Endodermal cell (in vitro differentiated cells): ENCODE measurements at regions not wholly inside any gene's neighbourhood (a gene's known extent, or its start where the extent isn't known, plus 50 kb on each side); places are given as distances from the start of the nearest gene placed in this dataset.

Experiments used
- DNase-seq: peaks from one replicate; pipeline ENCODE4 v3.0.0-alpha.2; 2017
- H3K27ac ChIP-seq: 2 replicates; pipeline ENCODE4 v1.5.1; 2013; ENCODE audit warnings: mild to moderate bottlenecking, low read depth, low read length, moderate library complexity
- H3K27me3 ChIP-seq: 2 replicates; pipeline ENCODE4 v1.6.1; 2013; ENCODE audit warnings: mild to moderate bottlenecking, low read length, moderate library complexity; ENCODE audit not compliant: insufficient read depth, control insufficient read depth, poor library complexity, severe bottlenecking
- H3K36me3 ChIP-seq: 2 replicates; pipeline ENCODE4 v1.7.0; 2013; ENCODE audit warnings: mild to moderate bottlenecking, low read length, moderate library complexity; ENCODE audit not compliant: control insufficient read depth, insufficient read depth
- H3K4me1 ChIP-seq: one replicate; pipeline ENCODE4 v1.7.0; 2013; ENCODE audit warnings: low read length; ENCODE audit not compliant: control insufficient read depth, insufficient read depth
- H3K4me3 ChIP-seq: 2 replicates; pipeline ENCODE4 v1.5.1; 2013; ENCODE audit warnings: mild to moderate bottlenecking, low read length, moderate library complexity
- H3K9ac ChIP-seq: 2 replicates; pipeline ENCODE4 v1.6.1; 2013; ENCODE audit warnings: mild to moderate bottlenecking, low read length, moderate library complexity; ENCODE audit not compliant: poor library complexity, severe bottlenecking; ENCODE audit errors: extremely low read depth
- H3K9me3 ChIP-seq: 2 replicates; pipeline ENCODE4 v1.6.1; 2013; ENCODE audit warnings: mild to moderate bottlenecking, low read length, moderate library complexity; ENCODE audit not compliant: control insufficient read depth
- H3K27ac Mint-ChIP-seq: 2 replicates; pipeline ENCODE4 v1.8.0; 2020; ENCODE audit warnings: mixed read lengths
- H3K27me3 Mint-ChIP-seq: 2 replicates; pipeline ENCODE4 v1.8.0; 2021; ENCODE audit warnings: mild to moderate bottlenecking, mixed read lengths; ENCODE audit not compliant: insufficient read depth
- H3K36me3 Mint-ChIP-seq: 2 replicates; pipeline ENCODE4 v1.8.0; 2020; ENCODE audit warnings: low read depth, mixed read lengths
- H3K4me1 Mint-ChIP-seq: 2 replicates; pipeline ENCODE4 v1.8.0; 2020; ENCODE audit warnings: mixed read lengths
- H3K4me3 Mint-ChIP-seq: 2 replicates; pipeline ENCODE4 v1.8.0; 2020; ENCODE audit warnings: mild to moderate bottlenecking, moderate library complexity, mixed read lengths
- H3K9me3 Mint-ChIP-seq: 2 replicates; pipeline ENCODE4 v1.8.0; 2020; ENCODE audit warnings: mild to moderate bottlenecking, mixed read lengths
- WGBS, 2 experiments: methylation state at CpG; one replicate each; pipeline versions ENCODE4 v1.1.5 to v1.1.7; 2013; ENCODE audit warnings: missing lambda C conversion rate in 2 of 2, mixed read lengths in 1 of 2; ENCODE audit not compliant: insufficient coverage in 1 of 2, insufficient read length in 1 of 2; 5-methylcytosine and 5-hydroxymethylcytosine counted together
- TF ChIP-seq, protein P1 (sequence below): fragments of 200-600 bp; sonication (generic); conservative IDR thresholded peaks from 2 replicates; pipeline ENCODE4 v1.5.0; 2021; ENCODE audit warnings: antibody characterized with exemption, mild to moderate bottlenecking

DNA sequence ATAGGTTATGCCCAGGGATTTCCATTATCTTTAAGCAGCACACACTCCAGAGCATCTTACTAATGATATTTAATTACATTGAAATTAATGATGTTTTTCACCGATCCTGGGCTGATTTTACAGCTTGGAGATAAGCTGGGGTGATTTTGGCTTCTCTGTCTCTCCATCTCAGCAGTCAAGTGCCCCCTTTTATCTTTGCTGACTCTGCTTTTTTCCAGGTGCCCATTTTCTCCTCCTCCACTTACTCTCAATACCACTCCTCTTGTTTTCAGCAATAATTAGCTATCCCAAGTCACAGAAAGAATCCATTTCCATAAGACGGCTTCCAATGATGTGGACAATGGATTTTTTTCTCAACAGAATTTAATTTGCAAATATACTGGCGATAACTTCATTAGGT is 266.7 kb downstream of the GBA3 start:
- H3K4me3 Mint-ChIP-seq: no peak overlapping the region
- H3K4me1 Mint-ChIP-seq: peaks cover 4% of the 10 kb centered on the region
- peaks cover 6% of the 10 kb centered on the region for H3K9me3 Mint-ChIP-seq
- no peak overlapping the region for H3K27ac Mint-ChIP-seq
- no peak for DNase-seq
- Histone ChIP-seq H3K9ac (no peak overlapping the region), H3K4me1 (no peaks in the 10 kb centered on the region), H3K36me3 (no peaks in the 10 kb centered on the region), H3K27me3 (no peaks in the 10 kb centered on the region), H3K9me3 (no peaks in the 10 kb centered on the region), H3K27ac (no peak overlapping the region), H3K4me3 (no peak overlapping the region)
- no peaks in the 10 kb centered on the region for H3K27me3 Mint-ChIP-seq
- TF ChIP-seq, protein P1, sequence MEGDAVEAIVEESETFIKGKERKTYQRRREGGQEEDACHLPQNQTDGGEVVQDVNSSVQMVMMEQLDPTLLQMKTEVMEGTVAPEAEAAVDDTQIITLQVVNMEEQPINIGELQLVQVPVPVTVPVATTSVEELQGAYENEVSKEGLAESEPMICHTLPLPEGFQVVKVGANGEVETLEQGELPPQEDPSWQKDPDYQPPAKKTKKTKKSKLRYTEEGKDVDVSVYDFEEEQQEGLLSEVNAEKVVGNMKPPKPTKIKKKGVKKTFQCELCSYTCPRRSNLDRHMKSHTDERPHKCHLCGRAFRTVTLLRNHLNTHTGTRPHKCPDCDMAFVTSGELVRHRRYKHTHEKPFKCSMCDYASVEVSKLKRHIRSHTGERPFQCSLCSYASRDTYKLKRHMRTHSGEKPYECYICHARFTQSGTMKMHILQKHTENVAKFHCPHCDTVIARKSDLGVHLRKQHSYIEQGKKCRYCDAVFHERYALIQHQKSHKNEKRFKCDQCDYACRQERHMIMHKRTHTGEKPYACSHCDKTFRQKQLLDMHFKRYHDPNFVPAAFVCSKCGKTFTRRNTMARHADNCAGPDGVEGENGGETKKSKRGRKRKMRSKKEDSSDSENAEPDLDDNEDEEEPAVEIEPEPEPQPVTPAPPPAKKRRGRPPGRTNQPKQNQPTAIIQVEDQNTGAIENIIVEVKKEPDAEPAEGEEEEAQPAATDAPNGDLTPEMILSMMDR: no peak
- H3K36me3 Mint-ChIP-seq: no peaks in the 10 kb centered on the region
- WGBS, 2 experiments: 86% methylated on average over 2 to 3 of the region's 3 CpGs

DNA sequence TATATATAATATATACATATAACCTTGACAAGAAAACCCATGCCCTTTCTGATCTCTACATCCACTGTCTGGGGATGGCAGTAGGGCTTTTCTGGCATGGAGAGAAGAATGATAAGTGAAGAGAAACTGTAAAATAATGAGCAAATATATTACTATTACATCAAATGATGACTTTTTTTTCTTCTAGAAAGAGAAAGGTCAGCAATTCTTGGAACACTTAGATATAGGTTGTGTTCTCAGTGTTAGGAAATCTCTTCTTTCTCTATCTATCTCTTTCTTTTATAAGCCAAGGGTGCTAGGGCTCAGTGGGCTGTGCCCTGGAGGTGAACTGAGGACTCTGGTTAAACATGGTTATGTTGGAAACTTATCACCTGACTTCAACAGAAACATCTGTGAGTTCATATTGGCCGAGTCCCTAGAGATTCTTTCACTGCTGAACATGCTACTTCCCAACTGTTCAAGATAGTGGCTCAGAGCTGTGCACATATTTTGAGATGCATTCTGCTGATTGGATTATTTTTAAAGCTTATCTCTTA is 265.1 kb downstream of the GBA3 start:
- H3K4me3 Mint-ChIP-seq: no peak overlapping the region
- no peaks in the 10 kb centered on the region for H3K9me3 ChIP-seq
- no peaks in the 10 kb centered on the region for H3K9me3 Mint-ChIP-seq
- H3K9ac ChIP-seq: no peak overlapping the region
- no peaks in the 10 kb centered on the region for H3K27me3 ChIP-seq
- TF ChIP-seq, protein P1: no peak
- H3K36me3 ChIP-seq: no peaks in the 10 kb centered on the region
- WGBS, 2 experiments: 89 to 93% methylated on average over 1 of the region's 1 CpG
- DNase-seq: no peak
- no peak overlapping the region for H3K27ac Mint-ChIP-seq
- H3K27me3 Mint-ChIP-seq: no peaks in the 10 kb centered on the region
- H3K27ac ChIP-seq: no peak overlapping the region
- H3K4me3 ChIP-seq: no peak overlapping the region
- no peaks in the 10 kb centered on the region for H3K36me3 Mint-ChIP-seq
- peaks cover 4% of the 10 kb centered on the region for H3K4me1 Mint-ChIP-seq
- H3K4me1 ChIP-seq: no peaks in the 10 kb centered on the region

DNA sequence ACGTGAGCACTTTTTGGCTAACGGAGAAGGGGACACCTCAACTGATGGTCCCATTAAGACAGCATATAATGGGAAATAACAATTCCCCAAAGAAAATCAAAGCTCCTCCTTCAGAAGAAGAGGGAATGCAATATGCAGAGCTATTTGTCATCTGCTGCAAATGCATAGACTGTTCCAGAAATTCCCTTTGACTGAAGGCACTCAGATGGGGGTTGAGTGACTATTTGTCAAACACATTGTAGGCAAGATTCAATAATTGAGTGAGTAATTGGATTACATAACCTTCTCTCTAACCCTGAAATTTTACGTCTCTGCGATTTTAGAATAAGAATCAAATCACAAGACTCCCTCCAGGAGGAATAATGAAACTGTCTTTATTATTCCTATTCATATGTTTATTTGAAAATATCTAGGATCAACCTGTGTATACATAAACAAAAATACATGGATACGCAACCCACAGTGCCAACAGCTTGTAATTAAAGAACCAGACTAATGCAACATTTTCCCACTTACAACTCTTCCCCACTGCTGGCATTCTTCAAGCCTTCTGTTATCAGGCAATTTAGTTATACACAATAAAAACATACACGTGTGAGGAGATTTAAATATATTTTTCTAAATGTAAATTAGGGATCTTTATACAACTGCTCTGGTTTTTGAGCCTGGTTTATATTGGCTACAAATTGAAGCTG is 256.6 kb downstream of the GBA3 start:
- Mint-ChIP-seq H3K4me3 (no peak overlapping the region), H3K36me3 (no peaks in the 10 kb centered on the region), H3K9me3 (no peaks in the 10 kb centered on the region), H3K27ac (no peak overlapping the region), H3K4me1 (peaks cover 21% of the 10 kb centered on the region), H3K27me3 (peaks cover 3% of the 10 kb centered on the region)
- TF ChIP-seq, protein P1: no peak
- H3K4me3 ChIP-seq: no peak overlapping the region
- H3K27me3 ChIP-seq: no peaks in the 10 kb centered on the region
- 95 to 100% methylated on average over 2 to 6 of the region's 6 CpGs for WGBS, 2 experiments
- no peak overlapping the region for H3K27ac ChIP-seq
- H3K36me3 ChIP-seq: no peaks in the 10 kb centered on the region
- no peak for DNase-seq
- no peaks in the 10 kb centered on the region for H3K9me3 ChIP-seq
- H3K4me1 ChIP-seq: peaks cover 12% of the 10 kb centered on the region
- H3K9ac ChIP-seq: no peak overlapping the region
